IMR-90 (cell line): ENCODE measurements at regions not wholly inside any gene's neighbourhood (a gene's known extent, or its start where the extent isn't known, plus 50 kb on each side); places are given as distances from the start of the nearest gene placed in this dataset.

Source experiments
- ATAC-seq: fragments of 200-7000 bp; cut with Tn5 transposase; 2 replicates; pipeline ENCODE4 v1.9.1; 2020; ENCODE audit warnings: low read depth, mild to moderate bottlenecking, moderate library complexity
- BruUV-seq: library from RNA; stranded (reverse); fragments of 400-500 nt; replicated peaks from 2 replicates; lab custom pipeline; 2021; lab: Mats Ljungman, UMichigan
- CTCF ChIA-PET: fragments of 300-600 bp; formaldehyde crosslinking; extraction: SDS; loops from one replicate; lab custom pipeline; 2021; ENCODE audit warnings: antibody characterized with exemption; lab: Yijun Ruan, JAX
- POLR2A ChIA-PET: fragments of 300-600 bp; sonication (Branson Sonifier 250); formaldehyde crosslinking; loops from one replicate; lab custom pipeline; 2022; ENCODE audit warnings: antibody characterized with exemption; ENCODE audit not compliant: unreplicated experiment; lab: Charles Lee
- DNase-seq: peaks from one replicate; pipeline ENCODE4 v3.0.0; 2013
- H2AFZ ChIP-seq: replicated peaks from 2 replicates; pipeline ENCODE3; 2013; ENCODE audit warnings: low read length, mild to moderate bottlenecking; ENCODE audit not compliant: poor library complexity
- H2AK5ac ChIP-seq: 2 replicates; pipeline ENCODE4 v1.6.1; 2013; ENCODE audit warnings: low read depth, low read length, inconsistent platforms
- H2AK9ac ChIP-seq: replicated peaks from 2 replicates; pipeline ENCODE3; 2013; ENCODE audit warnings: mild to moderate bottlenecking, low read depth, low read length, moderate library complexity; ENCODE audit not compliant: poor library complexity
- H2BK120ac ChIP-seq: 2 replicates; pipeline ENCODE4 v1.6.1; 2013; ENCODE audit warnings: low read depth, low read length, inconsistent platforms
- H2BK15ac ChIP-seq: 3 replicates; pipeline ENCODE4 v1.6.1; 2013; ENCODE audit warnings: low read depth, low read length, inconsistent platforms
- H2BK20ac ChIP-seq: 2 replicates; pipeline ENCODE4 v1.6.1; 2013; ENCODE audit warnings: low read depth, mild to moderate bottlenecking, inconsistent platforms, low read length, moderate library complexity
- H2BK5ac ChIP-seq: 2 replicates; pipeline ENCODE4 v1.6.1; 2013; ENCODE audit warnings: mild to moderate bottlenecking, low read depth, low read length, inconsistent platforms; ENCODE audit not compliant: poor library complexity, severe bottlenecking
- H3K14ac ChIP-seq: replicated peaks from 2 replicates; pipeline ENCODE4 v1.6.1; 2013; ENCODE audit warnings: low read depth, low read length, inconsistent platforms
- H3K18ac ChIP-seq: 2 replicates; pipeline ENCODE4 v1.6.1; 2013; ENCODE audit warnings: low read depth, low read length, control low read depth
- H3K23ac ChIP-seq: 2 replicates; pipeline ENCODE4 v1.6.1; 2013; ENCODE audit warnings: low read depth, low read length, inconsistent platforms
- H3K27ac ChIP-seq: 2 replicates; pipeline ENCODE4 v1.5.1; 2013; ENCODE audit warnings: mild to moderate bottlenecking, control low read depth, low read length; ENCODE audit not compliant: insufficient read depth
- H3K27me3 ChIP-seq: 2 replicates; pipeline ENCODE4 v1.6.1; 2013; ENCODE audit warnings: low read length; ENCODE audit not compliant: control insufficient read depth, insufficient read depth
- H3K36me3 ChIP-seq: 2 replicates; pipeline ENCODE4 v1.6.1; 2013; ENCODE audit warnings: low read length, mixed read lengths; ENCODE audit not compliant: control insufficient read depth, insufficient read depth
- H3K4ac ChIP-seq: 2 replicates; pipeline ENCODE4 v1.6.1; 2013; ENCODE audit warnings: low read depth, low read length, inconsistent platforms
- H3K4me1 ChIP-seq: 2 replicates; pipeline ENCODE4 v1.6.1; 2013; ENCODE audit warnings: low read length, mixed read lengths; ENCODE audit not compliant: control insufficient read depth, insufficient read depth
- H3K4me2 ChIP-seq: 2 replicates; pipeline ENCODE4 v1.6.1; 2013; ENCODE audit warnings: low read depth, mild to moderate bottlenecking, control low read depth, low read length, moderate library complexity
- H3K4me3 ChIP-seq: 2 replicates; pipeline ENCODE4 v1.5.1; 2013; ENCODE audit warnings: low read depth, mild to moderate bottlenecking, control low read depth, low read length, moderate library complexity; ENCODE audit not compliant: insufficient read depth
- H3K56ac ChIP-seq: 2 replicates; pipeline ENCODE4 v1.6.1; 2013; ENCODE audit warnings: low read length, inconsistent platforms; ENCODE audit not compliant: insufficient read depth; ENCODE audit errors: extremely low read depth
- H3K79me1 ChIP-seq, 2 experiments: 2 replicates each; pipeline ENCODE4 v1.6.1; 2013; ENCODE audit warnings: low read length in 2 of 2, inconsistent platforms in 1 of 2, low read depth in 1 of 2
- H3K9ac ChIP-seq: 2 replicates; pipeline ENCODE4 v1.6.1; 2013; ENCODE audit warnings: low read depth, low read length, control low read depth
- H3K9me1 ChIP-seq: 2 replicates; pipeline ENCODE4 v1.6.1; 2013; ENCODE audit warnings: low read length, inconsistent platforms; ENCODE audit not compliant: insufficient read depth
- H3K9me3 ChIP-seq: 2 replicates; pipeline ENCODE4 v1.6.1; 2013; ENCODE audit warnings: low read length; ENCODE audit not compliant: control insufficient read depth, insufficient read depth
- H4K20me1 ChIP-seq: 2 replicates; pipeline ENCODE4 v1.6.1; 2013; ENCODE audit warnings: low read length, inconsistent platforms; ENCODE audit not compliant: insufficient read depth
- H4K5ac ChIP-seq: 2 replicates; pipeline ENCODE4 v1.6.1; 2013; ENCODE audit warnings: mild to moderate bottlenecking, low read depth, low read length, control low read depth
- H4K8ac ChIP-seq, 2 experiments: 2 replicates each; pipeline ENCODE4 v1.6.1; 2013; ENCODE audit warnings: low read depth in 2 of 2, low read length in 2 of 2, control low read depth in 1 of 2, inconsistent platforms in 1 of 2
- H4K91ac ChIP-seq: 2 replicates; pipeline ENCODE4 v1.6.1; 2013; ENCODE audit warnings: low read depth, low read length, inconsistent platforms; ENCODE audit not compliant: insufficient read depth
- WGBS, 2 experiments: methylation state at CpG; one replicate each; pipeline versions ENCODE4 v1.1.5 to v1.1.7; 2013; ENCODE audit warnings: missing lambda C conversion rate in 2 of 2; ENCODE audit not compliant: insufficient read length in 1 of 2; ENCODE audit errors: extremely low coverage in 2 of 2; 5-methylcytosine and 5-hydroxymethylcytosine counted together
- dilution Hi-C: fragments of 300-500 bp; cut with HindIII; formaldehyde crosslinking; loops from one replicate; pipeline ENCODE4 v1.14.3; 2018; ENCODE audit warnings: low sequenced_read_pairs; ENCODE audit not compliant: unreplicated experiment
- in situ Hi-C: fragments of 300-500 bp; cut with MboI; formaldehyde crosslinking; loops from 3 replicates; pipeline ENCODE4 v1.14.3; 2019; ENCODE audit warnings: low sequenced_read_pairs, inconsistent platforms, mixed read lengths
- intact Hi-C: fragments of 100-400 bp; cut with micrococcal nuclease; formaldehyde crosslinking; loops from 2 replicates; pipeline ENCODE4 v1.10.0; 2022
- TF ChIP-seq, protein P1 (sequence below): fragments of 150-350 bp; IDR thresholded peaks from 2 replicates; pipeline ENCODE4 v1.6.1; 2017; ENCODE audit warnings: mild to moderate bottlenecking, antibody characterized with exemption, low read length, low read depth

DNA sequence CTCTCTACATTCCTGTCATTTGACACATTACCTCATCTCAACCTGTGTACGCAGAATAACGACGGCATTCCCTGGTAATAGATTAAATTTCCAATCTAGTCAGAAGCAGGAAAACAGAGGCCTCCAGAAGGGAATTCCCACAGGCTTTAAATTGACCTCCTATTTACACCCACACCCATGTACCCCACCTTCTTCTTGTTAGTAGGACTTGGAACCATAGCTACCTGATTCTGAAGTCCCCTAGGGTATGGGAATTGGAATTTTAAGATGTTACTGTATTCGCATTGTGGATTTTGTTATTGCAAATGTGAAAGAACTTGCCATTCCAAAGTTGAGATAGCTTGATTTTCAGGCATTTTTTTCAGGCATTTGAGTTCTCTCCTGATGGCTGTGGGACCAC is 377.5 kb upstream of the DYNLRB2 start:
- Histone ChIP-seq H3K4me3 (no peak overlapping the region), H3K36me3 (no peaks in the 10 kb centered on the region), H2BK5ac (no peak overlapping the region), H2BK20ac (no peak overlapping the region), H4K91ac (no peak overlapping the region), H3K4me2 (no peak overlapping the region), H3K14ac (no peak overlapping the region; the same call in 1 of the 2 replicates), H3K27me3 (no peaks in the 10 kb centered on the region), H3K27ac (no peak overlapping the region), H3K4ac (no peak overlapping the region), H3K9me1 (no peaks in the 10 kb centered on the region; the same call in 1 of the 2 replicates), H3K9ac (no peak overlapping the region), H3K4me1 (peaks cover 11% of the 10 kb centered on the region), H2BK15ac (no peak overlapping the region), H3K79me1 (no peaks in the 10 kb centered on the region), H4K8ac (0 out of 4 replicates have a peak overlapping the region, but pooled peaks of 1 of the 2 experiments have one; percentile 20), H2AFZ (no peak overlapping the region), H3K18ac (no peak overlapping the region), H2AK5ac (no peak overlapping the region), H3K23ac (no peak overlapping the region), H4K5ac (no peak overlapping the region), H3K9me3 (0 out of 2 replicates have a peak, but pooled peaks cover 2% of the 10 kb centered on the region), H4K20me1 (no peaks in the 10 kb centered on the region), H2AK9ac (no peak overlapping the region), H3K56ac (no peak overlapping the region), H2BK120ac (no peak overlapping the region)
- ChIA-PET CTCF (interaction anchor here (1.4 kb wide), 1 partner anchor 10 kb away, joined by 4 read pairs; no protein-coding TSS in a partner anchor), POLR2A (no interaction called here)
- in situ Hi-C loops (no loop called here), intact Hi-C loops (no loop called here), dilution Hi-C loops (no loop called here)
- ATAC-seq (no peak), DNase-seq (no peak)
- no TSS peak for BruUV-seq
- TF ChIP-seq, protein P1, sequence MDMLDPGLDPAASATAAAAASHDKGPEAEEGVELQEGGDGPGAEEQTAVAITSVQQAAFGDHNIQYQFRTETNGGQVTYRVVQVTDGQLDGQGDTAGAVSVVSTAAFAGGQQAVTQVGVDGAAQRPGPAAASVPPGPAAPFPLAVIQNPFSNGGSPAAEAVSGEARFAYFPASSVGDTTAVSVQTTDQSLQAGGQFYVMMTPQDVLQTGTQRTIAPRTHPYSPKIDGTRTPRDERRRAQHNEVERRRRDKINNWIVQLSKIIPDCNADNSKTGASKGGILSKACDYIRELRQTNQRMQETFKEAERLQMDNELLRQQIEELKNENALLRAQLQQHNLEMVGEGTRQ, result no peak
- WGBS, 2 experiments, result no CpG with 5 or more reads among the region's 4 CpGs
